GM19193 (cell line): ENCODE measurements at regions not wholly inside any gene's neighbourhood (a gene's known extent, or its start where the extent isn't known, plus 50 kb on each side); places are given as distances from the start of the nearest gene placed in this dataset.

Experiments
- POLR2A ChIP-seq: IDR thresholded peaks from 4 replicates; pipeline ENCODE4 v1.6.1; 2011; ENCODE audit not compliant: insufficient read depth, insufficient read length; ENCODE audit errors: extremely low read depth

DNA sequence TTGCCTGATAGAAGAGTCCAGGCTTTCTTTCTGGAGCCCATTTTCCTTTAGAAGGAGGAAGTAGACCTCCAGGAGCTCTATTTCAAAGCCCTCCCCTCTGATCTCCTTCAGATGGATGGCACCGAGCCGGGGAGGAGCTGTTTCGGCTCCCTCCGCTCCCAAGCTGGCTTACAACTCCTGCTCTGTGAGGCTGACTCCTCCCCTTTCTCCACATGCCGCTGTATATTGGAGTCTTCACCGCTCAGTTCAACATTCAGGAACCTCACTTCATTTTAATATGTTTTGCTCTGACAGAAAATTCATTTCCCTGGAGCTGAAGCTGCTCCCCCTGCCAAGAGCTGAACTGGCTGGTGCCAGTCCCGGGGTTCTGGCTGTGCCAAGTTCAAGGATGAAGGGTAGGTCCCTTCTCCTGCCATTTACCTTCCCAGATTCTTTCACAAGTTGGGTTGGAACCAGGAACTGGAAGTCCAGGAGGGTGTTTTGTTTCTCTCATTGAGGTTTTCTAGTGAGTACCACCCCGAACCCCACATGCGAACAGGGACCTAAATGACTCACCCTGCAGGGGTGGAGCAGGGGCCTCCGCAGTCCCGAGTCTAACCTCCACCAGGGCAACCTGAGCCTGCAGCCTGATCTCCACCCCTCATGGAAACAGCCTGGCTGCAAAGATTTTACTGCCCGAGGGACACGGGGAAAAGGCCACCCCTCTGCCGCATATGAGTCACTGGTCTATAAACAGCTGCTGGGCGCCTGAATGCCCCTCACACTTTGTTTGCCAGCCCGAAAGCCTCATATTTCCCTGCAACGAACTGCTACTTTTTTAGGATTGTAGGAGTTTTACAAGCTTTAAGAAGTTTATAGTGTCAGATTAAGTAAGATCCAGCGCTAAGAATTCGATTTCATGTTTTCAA is 68.6 kb upstream of the FOXA2 start:
- no peak for TF ChIP-seq POLR2A

GRCh38 chr20:22653658-22654642 is 69.6 kb upstream of the FOXA2 start:
- TF ChIP-seq POLR2A: no peak

DNA sequence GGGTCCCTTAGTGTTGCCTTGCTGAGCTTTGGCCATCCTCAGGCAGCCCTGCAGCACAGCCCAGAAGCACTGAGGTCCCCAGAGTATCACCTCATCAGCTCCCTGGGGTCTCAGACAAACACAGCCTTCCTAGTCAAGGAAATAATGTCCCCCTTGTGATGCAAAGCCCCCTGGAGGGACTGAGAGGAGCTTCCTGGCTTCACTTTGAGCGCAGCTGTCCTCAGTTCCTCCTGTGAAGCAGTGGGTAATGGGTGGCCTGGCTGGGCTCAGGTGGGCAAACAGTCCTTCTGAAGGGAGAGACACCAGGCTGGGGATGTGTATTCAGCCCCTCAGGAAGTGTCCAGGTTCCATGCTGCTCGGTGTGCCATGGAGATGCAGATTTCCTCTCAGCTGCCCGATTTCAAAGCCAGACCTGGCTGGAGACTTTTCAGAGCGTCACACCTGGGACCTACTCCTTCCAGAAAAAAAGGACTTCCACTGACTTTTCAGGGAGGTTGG is 79.2 kb upstream of the FOXA2 start:
- no peak for TF ChIP-seq POLR2A

GRCh38 chr20:22667198-22667597 is 82.8 kb upstream of the FOXA2 start:
- TF ChIP-seq POLR2A: no peak

GRCh38 chr20:22672191-22672590 is 87.8 kb upstream of the FOXA2 start:
- no peak for TF ChIP-seq POLR2A

- TF ChIP-seq POLR2A: no peak
Measured at GRCh38 chr20:22673467-22673866, 89.1 kb upstream of the FOXA2 start.

GRCh38 chr20:22675341-22675740 is 91.0 kb upstream of the FOXA2 start:
- no peak for TF ChIP-seq POLR2A

- no peak for TF ChIP-seq POLR2A
Measured at GRCh38 chr20:22678678-22679077, 94.3 kb upstream of the FOXA2 start.

DNA sequence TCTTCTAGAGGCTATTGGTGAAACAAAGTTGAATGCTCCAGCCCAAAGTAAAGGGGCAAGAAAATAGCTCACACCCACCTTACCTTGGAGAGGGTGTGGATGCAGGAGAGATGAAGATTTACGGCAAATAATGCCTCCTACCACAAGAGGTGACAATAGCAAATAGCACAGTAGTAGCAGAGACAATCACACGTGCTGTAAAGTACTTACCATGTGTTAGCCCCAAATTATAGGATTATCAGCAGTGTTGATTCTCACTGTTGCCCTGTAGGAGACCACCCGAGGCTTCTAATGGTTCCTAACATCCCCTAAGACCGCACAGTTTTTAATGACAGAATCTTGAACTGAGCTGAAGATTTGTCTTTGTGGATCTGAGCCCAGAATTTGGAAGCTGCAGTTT is 94.8 kb upstream of the FOXA2 start:
- no peak for TF ChIP-seq POLR2A

DNA sequence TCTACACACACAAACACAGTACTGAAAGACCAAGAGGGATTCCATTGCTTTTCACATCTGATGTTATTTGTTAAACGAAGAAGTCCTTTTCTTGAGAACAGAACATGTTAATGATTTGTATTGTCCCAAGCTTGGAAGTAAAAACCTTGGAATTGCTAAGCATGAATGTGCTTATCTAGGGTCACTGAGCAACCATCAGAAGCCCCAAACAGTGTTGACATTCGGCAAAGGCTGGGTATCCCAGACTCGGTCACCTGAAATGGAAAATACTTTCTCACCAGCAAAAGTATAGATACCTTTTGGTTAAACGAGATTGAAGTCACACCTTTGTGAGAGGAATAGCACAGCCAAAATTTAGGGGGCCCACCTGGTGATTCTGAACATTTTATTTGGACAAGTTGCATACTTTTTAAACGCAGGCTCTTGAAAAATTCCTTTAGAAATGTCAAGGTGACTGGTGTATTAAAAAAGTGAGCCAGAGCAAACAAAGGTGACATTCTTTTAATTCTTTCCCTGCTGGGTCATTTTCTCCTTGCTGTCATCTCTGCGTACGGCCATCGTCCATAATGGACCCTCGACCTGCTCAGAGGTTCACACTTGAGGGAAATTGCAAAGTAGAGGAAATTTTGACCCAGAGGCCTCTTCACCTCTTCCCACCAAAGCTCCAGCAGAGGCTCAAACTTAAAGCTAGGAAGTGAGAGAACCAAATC is 95.8 kb upstream of the FOXA2 start:
- TF ChIP-seq POLR2A: no peak

DNA sequence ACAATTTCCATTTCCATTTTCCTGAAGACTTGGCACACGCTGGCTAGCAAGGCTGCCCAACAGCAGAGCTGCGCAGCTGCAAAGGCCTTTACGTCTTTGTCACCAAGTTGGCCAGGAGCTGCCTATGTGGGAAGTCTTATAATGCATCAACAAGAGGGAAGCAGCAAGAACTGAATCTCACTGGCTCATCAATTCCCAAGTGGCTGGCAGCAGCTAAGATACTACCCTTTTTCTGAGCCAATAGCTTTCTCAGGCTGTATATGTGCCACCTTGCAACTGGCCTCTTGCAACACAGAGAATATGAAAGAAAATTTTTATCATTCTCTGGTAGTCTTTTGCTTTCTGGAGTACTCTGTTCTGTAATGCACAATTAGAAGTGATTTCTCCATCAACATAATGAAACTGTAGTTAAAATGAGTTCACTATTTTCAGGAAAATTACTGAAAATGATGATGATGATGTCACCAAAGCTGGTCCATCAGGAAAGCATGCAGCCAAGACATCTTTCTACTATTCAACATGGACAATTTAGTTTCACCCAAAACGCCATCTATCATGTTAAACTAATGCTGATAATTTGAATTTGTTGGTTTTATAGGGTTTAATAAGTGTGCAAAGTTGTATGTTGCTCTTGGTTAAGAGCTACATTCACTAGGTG is 97.3 kb upstream of the FOXA2 start:
- no peak for TF ChIP-seq POLR2A

- no peak for TF ChIP-seq POLR2A
Measured at GRCh38 chr20:22682381-22682780, 98.0 kb upstream of the FOXA2 start.

DNA sequence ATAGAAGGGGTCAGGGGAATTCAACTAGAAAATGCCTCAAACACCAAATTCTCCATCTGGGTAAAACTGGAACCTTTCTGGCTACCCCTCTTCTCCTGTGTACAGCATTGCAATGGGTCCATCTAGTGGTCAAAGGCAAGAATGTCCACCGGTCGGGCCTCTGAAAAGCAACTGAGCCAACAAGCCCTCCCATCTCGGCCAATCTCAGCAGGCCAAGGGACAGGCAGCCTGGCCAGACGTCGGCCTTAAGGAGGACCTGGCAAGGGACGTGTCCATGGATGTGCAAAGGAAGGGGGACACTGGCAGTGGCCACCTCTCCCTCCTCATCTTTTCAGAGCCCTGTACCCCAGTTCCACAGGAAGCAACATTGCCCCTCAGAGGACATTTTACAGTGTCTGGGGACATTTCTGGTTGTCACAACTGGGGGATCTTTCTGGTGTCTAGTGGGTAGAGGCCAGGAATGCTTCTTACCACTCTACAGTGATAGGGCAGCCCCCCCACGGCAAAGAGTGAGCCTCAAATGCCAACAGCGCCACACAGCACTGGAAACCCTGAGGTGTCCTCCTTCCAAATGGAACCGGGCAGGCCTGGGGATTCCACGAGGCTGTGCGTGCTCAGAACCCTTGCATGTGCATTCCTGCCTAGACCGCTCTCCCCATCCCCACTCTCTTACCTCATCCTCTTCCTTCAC is 99.8 kb upstream of the FOXA2 start:
- no peak for TF ChIP-seq POLR2A
